SK-N-SH (cell line): ENCODE measurements at regions not wholly inside any gene's neighbourhood (a gene's known extent, or its start where the extent isn't known, plus 50 kb on each side); places are given as distances from the start of the nearest gene placed in this dataset.
A peak's percentile ranks its signal among the peaks of the same experiment; 100 is the strongest.

Experiments
- CTCF ChIA-PET: fragments of 300-600, 350-600 bp; formaldehyde crosslinking; extraction: SDS; loops from one replicate; lab custom pipeline; 2021; lab: Yijun Ruan, JAX
- POLR2A ChIA-PET: fragments of 350-600 bp; sonication (Branson Sonifier 250); formaldehyde crosslinking; extraction: SDS; loops from one replicate; lab custom pipeline; 2020; ENCODE audit warnings: antibody characterized with exemption, inconsistent platforms; lab: Yijun Ruan, JAX
- DNase-seq: peaks from one replicate; pipeline ENCODE4 v3.0.0; 2012
- H2AFZ ChIP-seq: fragments of 200-600 bp; sonication (generic); 2 replicates; pipeline ENCODE4 v1.8.1; 2016; ENCODE audit warnings: antibody characterized with exemption, mild to moderate bottlenecking, low read depth
- H3F3A ChIP-seq: fragments of 200-600 bp; sonication (generic); replicated peaks from 2 replicates; pipeline ENCODE3; 2016; ENCODE audit warnings: antibody characterized with exemption, mild to moderate bottlenecking; ENCODE audit not compliant: insufficient read depth
- H3K27ac ChIP-seq, 2 experiments: fragments of 200-500 bp in 1 of 2; fragments of 200-600 bp in 1 of 2; sonication (Bioruptor generic) in 1 of 2; sonication (generic), shearing (Covaris generic) in 1 of 2; 2 replicates each; pipeline versions ENCODE4 v1.5.1 to v1.6.1; 2014 to 2016; ENCODE audit warnings: low read depth in 2 of 2, inconsistent platforms in 1 of 2, low read length in 1 of 2, mild to moderate bottlenecking in 1 of 2, mixed read lengths in 1 of 2
- H3K27me3 ChIP-seq: fragments of 200-600 bp; sonication (generic), shearing (Covaris generic); 2 replicates; pipeline ENCODE4 v1.6.1; 2016; ENCODE audit warnings: mixed run types; ENCODE audit not compliant: insufficient read depth
- H3K36me3 ChIP-seq, 2 experiments: fragments of 200-500 bp in 1 of 2; fragments of 200-600 bp in 1 of 2; sonication (Bioruptor generic) in 1 of 2; sonication (generic) in 1 of 2; replicated peaks in 1 of 2; 2 replicates each; pipeline versions ENCODE3 to v1.5.1; 2014 to 2016; ENCODE audit warnings: low read length in 1 of 2, mild to moderate bottlenecking in 1 of 2; ENCODE audit not compliant: insufficient read depth in 2 of 2, control insufficient read depth in 1 of 2
- H3K4me1 ChIP-seq, 2 experiments: fragments of 200-500 bp in 1 of 2; fragments of 200-600 bp in 1 of 2; sonication (Bioruptor generic) in 1 of 2; sonication (generic), shearing (Covaris generic) in 1 of 2; 2 replicates each; pipeline versions ENCODE4 v1.5.1 to v1.6.1; 2014 to 2016; ENCODE audit warnings: low read depth in 1 of 2, low read length in 1 of 2, mixed run types in 1 of 2; ENCODE audit not compliant: insufficient read depth in 2 of 2, control insufficient read depth in 1 of 2
- H3K4me2 ChIP-seq: fragments of 200-600 bp; sonication (generic), shearing (Covaris generic); 2 replicates; pipeline ENCODE4 v1.6.1; 2017; ENCODE audit warnings: mixed run types
- H3K4me3 ChIP-seq, 2 experiments: fragments of 200-500 bp in 1 of 2; fragments of 200-600 bp in 1 of 2; sonication (Bioruptor generic) in 1 of 2; sonication (generic), shearing (Covaris generic) in 1 of 2; 2 replicates each; pipeline versions ENCODE4 v1.5.1 to v1.8.1; 2014 to 2016; ENCODE audit warnings: low read depth in 2 of 2, inconsistent platforms in 1 of 2, low read length in 1 of 2, mild to moderate bottlenecking in 1 of 2, mixed read lengths in 1 of 2, moderate library complexity in 1 of 2
- H3K79me2 ChIP-seq: fragments of 200-600 bp; sonication (generic); 2 replicates; pipeline ENCODE4 v1.8.1; 2017; ENCODE audit warnings: mild to moderate bottlenecking; ENCODE audit not compliant: insufficient read depth
- H3K9ac ChIP-seq: fragments of 200-600 bp; sonication (generic); 2 replicates; pipeline ENCODE4 v1.6.1; 2017; ENCODE audit warnings: mixed run types
- H3K9me2 ChIP-seq: fragments of 200-600 bp; sonication (generic); 2 replicates; pipeline ENCODE4 v1.6.1; 2017; ENCODE audit warnings: mixed run types
- H3K9me3 ChIP-seq: fragments of 200-600 bp; sonication (generic); 2 replicates; pipeline ENCODE4 v1.6.1; 2017; ENCODE audit warnings: mixed run types, mild to moderate bottlenecking, moderate library complexity
- H4K20me1 ChIP-seq: fragments of 200-600 bp; sonication (generic); 2 replicates; pipeline ENCODE4 v1.6.1; 2017; ENCODE audit warnings: mild to moderate bottlenecking, mixed run types; ENCODE audit not compliant: insufficient read depth
- CHD2 ChIP-seq: fragments of 150-350 bp; IDR thresholded peaks from 2 replicates; pipeline ENCODE4 v1.6.1; 2018; ENCODE audit warnings: low read length; ENCODE audit not compliant: partially characterized antibody
- ELF1 ChIP-seq: IDR thresholded peaks from 2 replicates; pipeline ENCODE4 v1.4.0; 2012
- FOXJ3 ChIP-seq: sonication (generic); formaldehyde crosslinking; IDR thresholded peaks from 2 replicates; pipeline ENCODE4 v1.5.1; 2020; ENCODE audit warnings: mild to moderate bottlenecking, missing genetic modification reagents
- GABPA ChIP-seq: IDR thresholded peaks from 2 replicates; pipeline ENCODE4 v1.4.0; 2012; ENCODE audit warnings: low read depth, mild to moderate bottlenecking
- NRF1 ChIP-seq: IDR thresholded peaks from 2 replicates; pipeline ENCODE4 v1.6.1; 2012; ENCODE audit warnings: low read depth, mild to moderate bottlenecking, low read length
- POLR2AphosphoS5 ChIP-seq: IDR thresholded peaks from 2 replicates; pipeline ENCODE4 v1.6.1; 2012; ENCODE audit warnings: low read depth, low read length
- RCOR1 ChIP-seq: fragments of 150-350 bp; IDR thresholded peaks from 2 replicates; pipeline ENCODE4 v1.6.1; 2017; ENCODE audit warnings: antibody characterized with exemption, low read length
- SIN3A ChIP-seq: IDR thresholded peaks from 2 replicates; pipeline ENCODE4 v1.6.1; 2012; ENCODE audit warnings: low read depth, mild to moderate bottlenecking, low read length, moderate library complexity, borderline replicate concordance
- SMC3 ChIP-seq: IDR thresholded peaks from 2 replicates; pipeline ENCODE4 v1.6.1; 2012; ENCODE audit warnings: low read depth, low read length, improper control_type of control experiment
- TAF1 ChIP-seq: IDR thresholded peaks from 2 replicates; pipeline ENCODE4 v1.6.1; 2012; ENCODE audit warnings: low read depth, mild to moderate bottlenecking, low read length, moderate library complexity, borderline replicate concordance
- TCF12 ChIP-seq: IDR thresholded peaks from 2 replicates; pipeline ENCODE4 v1.4.0; 2012
- YY1 ChIP-seq: IDR thresholded peaks from 2 replicates; pipeline ENCODE4 v1.4.0; 2012; ENCODE audit warnings: low read depth, mild to moderate bottlenecking
- WGBS: methylation state at CpG from one replicate; pipeline ENCODE4 v1.1.6; 2017; ENCODE audit warnings: low lambda C conversion rate; 5-methylcytosine and 5-hydroxymethylcytosine counted together
- TF ChIP-seq, protein P1 (sequence below): IDR thresholded peaks from 2 replicates; pipeline ENCODE4 v1.4.0; 2012; ENCODE audit warnings: low read depth, borderline replicate concordance
- TF ChIP-seq, protein P2 (sequence below): IDR thresholded peaks from 2 replicates; pipeline ENCODE4 v1.6.1; 2012; ENCODE audit warnings: mild to moderate bottlenecking, low read depth, low read length, moderate library complexity
- TF ChIP-seq, protein P3 (sequence below): fragments of 150-350 bp; IDR thresholded peaks from 2 replicates; pipeline ENCODE4 v1.6.1; 2017; ENCODE audit warnings: antibody characterized with exemption, low read length, low read depth, borderline replicate concordance
- TF ChIP-seq, protein P4 (sequence below): fragments of 150-350 bp; IDR thresholded peaks from 2 replicates; pipeline ENCODE4 v1.6.1; 2016; ENCODE audit warnings: mild to moderate bottlenecking, low read depth, low read length

DNA sequence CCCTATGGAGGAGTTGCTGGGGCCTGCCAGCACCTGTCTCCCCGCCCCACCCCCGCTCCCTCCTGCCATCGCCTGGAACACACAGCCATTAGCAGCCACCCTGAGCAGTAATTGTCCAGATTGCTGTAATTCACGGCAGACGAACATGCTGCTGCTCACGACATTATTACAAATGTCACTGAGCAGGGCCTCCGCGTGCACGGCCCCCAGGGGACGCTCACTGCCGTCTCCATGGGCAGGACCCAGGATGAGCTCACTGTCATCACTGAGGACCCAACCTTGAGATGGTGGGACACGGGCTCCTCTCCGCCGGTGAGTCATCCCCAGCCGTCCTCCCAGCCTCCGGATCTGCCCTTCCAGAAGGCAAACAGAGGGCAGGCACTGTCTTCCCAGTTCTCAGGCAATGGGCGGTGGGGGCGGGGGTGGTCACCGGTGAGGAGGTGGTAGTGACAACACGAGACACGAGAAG lies 100.4 kb downstream of the RFLNA start (continued):
- no peak for TF ChIP-seq SMC3
- TF ChIP-seq, protein P1, sequence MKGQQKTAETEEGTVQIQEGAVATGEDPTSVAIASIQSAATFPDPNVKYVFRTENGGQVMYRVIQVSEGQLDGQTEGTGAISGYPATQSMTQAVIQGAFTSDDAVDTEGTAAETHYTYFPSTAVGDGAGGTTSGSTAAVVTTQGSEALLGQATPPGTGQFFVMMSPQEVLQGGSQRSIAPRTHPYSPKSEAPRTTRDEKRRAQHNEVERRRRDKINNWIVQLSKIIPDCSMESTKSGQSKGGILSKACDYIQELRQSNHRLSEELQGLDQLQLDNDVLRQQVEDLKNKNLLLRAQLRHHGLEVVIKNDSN: no peak

DNA sequence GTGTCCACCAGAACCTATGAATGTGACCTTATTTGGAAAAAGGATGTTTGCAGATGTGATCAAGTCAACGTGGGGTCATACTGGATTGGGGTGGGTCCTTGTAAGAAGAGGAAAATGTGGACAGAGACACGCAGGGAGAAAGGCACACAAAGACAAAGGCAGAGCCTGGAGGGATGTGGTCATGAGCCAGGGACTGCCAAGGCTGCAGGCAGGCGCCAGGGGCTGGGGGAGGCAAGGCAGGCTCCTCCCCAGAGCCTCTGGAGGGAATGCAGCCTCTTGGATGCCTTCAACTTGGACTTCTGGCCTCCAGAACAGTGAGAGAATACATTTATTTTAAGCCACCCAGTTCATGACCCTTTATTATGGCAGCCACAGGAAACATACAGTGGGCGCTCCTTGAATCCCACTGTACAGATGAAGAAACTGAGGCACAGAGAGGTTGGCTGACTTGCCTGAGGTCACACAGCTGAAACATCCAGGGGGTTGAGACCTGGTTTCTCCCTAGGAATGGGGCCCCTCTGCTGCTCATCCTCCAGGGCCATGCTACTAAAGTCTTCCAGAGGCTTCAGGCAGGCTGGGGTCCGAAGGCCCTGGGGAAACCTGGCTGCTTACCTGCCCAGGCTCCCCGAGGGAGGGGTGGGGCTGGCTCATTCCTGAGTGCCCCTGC lies 99.7 kb downstream of the RFLNA start:
- H3F3A ChIP-seq: peaks cover 44% of the 10 kb centered on the region
- no peak overlapping the region for H3K9ac ChIP-seq
- ChIA-PET POLR2A (no interaction called here), CTCF (interaction anchor here (1.0 to 6.0 kb wide), 8 partner anchors 14 to 358 kb away, joined by 3 to 36 read pairs (median 4); no protein-coding TSS in a partner anchor)
- no peaks in the 10 kb centered on the region for H3K27me3 ChIP-seq
- H3K9me2 ChIP-seq: no peaks in the 10 kb centered on the region
- TF ChIP-seq TAF1 (no peak), CHD2 (no peak), SIN3A (no peak), POLR2AphosphoS5 (no peak), GABPA (no peak), ELF1 (no peak), FOXJ3 (CRISPR knock-in tag) (no peak), TCF12 (no peak), YY1 (no peak), RCOR1 (no peak), NRF1 (no peak)
- TF ChIP-seq, protein P2, sequence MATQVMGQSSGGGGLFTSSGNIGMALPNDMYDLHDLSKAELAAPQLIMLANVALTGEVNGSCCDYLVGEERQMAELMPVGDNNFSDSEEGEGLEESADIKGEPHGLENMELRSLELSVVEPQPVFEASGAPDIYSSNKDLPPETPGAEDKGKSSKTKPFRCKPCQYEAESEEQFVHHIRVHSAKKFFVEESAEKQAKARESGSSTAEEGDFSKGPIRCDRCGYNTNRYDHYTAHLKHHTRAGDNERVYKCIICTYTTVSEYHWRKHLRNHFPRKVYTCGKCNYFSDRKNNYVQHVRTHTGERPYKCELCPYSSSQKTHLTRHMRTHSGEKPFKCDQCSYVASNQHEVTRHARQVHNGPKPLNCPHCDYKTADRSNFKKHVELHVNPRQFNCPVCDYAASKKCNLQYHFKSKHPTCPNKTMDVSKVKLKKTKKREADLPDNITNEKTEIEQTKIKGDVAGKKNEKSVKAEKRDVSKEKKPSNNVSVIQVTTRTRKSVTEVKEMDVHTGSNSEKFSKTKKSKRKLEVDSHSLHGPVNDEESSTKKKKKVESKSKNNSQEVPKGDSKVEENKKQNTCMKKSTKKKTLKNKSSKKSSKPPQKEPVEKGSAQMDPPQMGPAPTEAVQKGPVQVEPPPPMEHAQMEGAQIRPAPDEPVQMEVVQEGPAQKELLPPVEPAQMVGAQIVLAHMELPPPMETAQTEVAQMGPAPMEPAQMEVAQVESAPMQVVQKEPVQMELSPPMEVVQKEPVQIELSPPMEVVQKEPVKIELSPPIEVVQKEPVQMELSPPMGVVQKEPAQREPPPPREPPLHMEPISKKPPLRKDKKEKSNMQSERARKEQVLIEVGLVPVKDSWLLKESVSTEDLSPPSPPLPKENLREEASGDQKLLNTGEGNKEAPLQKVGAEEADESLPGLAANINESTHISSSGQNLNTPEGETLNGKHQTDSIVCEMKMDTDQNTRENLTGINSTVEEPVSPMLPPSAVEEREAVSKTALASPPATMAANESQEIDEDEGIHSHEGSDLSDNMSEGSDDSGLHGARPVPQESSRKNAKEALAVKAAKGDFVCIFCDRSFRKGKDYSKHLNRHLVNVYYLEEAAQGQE: no peak
- TF ChIP-seq, protein P3, sequence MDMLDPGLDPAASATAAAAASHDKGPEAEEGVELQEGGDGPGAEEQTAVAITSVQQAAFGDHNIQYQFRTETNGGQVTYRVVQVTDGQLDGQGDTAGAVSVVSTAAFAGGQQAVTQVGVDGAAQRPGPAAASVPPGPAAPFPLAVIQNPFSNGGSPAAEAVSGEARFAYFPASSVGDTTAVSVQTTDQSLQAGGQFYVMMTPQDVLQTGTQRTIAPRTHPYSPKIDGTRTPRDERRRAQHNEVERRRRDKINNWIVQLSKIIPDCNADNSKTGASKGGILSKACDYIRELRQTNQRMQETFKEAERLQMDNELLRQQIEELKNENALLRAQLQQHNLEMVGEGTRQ: no peak
- TF ChIP-seq, protein P1: no peak
- TF ChIP-seq, protein P4, sequence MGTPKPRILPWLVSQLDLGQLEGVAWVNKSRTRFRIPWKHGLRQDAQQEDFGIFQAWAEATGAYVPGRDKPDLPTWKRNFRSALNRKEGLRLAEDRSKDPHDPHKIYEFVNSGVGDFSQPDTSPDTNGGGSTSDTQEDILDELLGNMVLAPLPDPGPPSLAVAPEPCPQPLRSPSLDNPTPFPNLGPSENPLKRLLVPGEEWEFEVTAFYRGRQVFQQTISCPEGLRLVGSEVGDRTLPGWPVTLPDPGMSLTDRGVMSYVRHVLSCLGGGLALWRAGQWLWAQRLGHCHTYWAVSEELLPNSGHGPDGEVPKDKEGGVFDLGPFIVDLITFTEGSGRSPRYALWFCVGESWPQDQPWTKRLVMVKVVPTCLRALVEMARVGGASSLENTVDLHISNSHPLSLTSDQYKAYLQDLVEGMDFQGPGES: no peak
- no peaks in the 10 kb centered on the region for H3K9me3 ChIP-seq
- DNase-seq: no peak
- H3K36me3 ChIP-seq: peaks cover 14 to 34% of the 10 kb centered on the region in 2 experiments
- H3K4me3 ChIP-seq: no peak overlapping the region
- H3K27ac ChIP-seq: peak overlapping the region; percentile 89 to 95; a peak in 3 of 4 replicates
- 51% methylated on average over 4 of the region's 6 CpGs for WGBS
- peaks cover 35% of the 10 kb centered on the region; the same call in 1 of the 2 replicates for H3K79me2 ChIP-seq
- H3K4me2 ChIP-seq: no peak overlapping the region
- H4K20me1 ChIP-seq: peaks cover 10% of the 10 kb centered on the region
- H2AFZ ChIP-seq: no peak overlapping the region
- peaks cover 51 to 69% of the 10 kb centered on the region in 2 experiments for H3K4me1 ChIP-seq
